ENCODE measurements at regions not wholly inside any gene's neighbourhood (a gene's known extent, or its start where the extent isn't known, plus 50 kb on each side); places are given as distances from the start of the nearest gene placed in this dataset.

DNA sequence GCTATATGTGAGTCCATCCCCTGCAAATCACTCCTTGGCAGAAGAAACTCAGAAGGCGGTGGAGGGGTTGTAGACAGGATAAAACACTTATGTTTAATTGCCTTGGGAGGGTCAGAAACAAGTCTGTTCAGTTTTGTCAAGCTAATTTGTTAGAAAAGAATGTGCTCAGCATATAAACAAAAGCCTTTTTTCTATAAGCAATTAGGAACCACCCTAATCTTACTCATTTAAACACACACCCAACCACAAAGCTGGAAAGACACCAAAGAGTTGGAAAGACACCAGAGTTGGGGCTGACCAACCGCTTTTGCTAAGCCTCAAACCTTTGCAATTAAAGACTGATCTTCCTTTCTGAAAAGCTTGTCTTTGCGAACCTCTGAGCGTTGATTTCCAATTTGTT, 439.2 kb upstream of the ERCC4 start:
- TF ChIP-seq, protein P1, sequence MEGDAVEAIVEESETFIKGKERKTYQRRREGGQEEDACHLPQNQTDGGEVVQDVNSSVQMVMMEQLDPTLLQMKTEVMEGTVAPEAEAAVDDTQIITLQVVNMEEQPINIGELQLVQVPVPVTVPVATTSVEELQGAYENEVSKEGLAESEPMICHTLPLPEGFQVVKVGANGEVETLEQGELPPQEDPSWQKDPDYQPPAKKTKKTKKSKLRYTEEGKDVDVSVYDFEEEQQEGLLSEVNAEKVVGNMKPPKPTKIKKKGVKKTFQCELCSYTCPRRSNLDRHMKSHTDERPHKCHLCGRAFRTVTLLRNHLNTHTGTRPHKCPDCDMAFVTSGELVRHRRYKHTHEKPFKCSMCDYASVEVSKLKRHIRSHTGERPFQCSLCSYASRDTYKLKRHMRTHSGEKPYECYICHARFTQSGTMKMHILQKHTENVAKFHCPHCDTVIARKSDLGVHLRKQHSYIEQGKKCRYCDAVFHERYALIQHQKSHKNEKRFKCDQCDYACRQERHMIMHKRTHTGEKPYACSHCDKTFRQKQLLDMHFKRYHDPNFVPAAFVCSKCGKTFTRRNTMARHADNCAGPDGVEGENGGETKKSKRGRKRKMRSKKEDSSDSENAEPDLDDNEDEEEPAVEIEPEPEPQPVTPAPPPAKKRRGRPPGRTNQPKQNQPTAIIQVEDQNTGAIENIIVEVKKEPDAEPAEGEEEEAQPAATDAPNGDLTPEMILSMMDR (IDR thresholded peaks at IDR 0.05), result no peak
- TF ChIP-seq EP300 (IDR thresholded peaks at IDR 0.05) (no peak), POLR2A (IDR thresholded peaks at IDR 0.05) (no peak)

Measured in upper lobe of left lung (tissue), 4 donors.